GM12878 (cell line): ENCODE measurements at regions not wholly inside any gene's neighbourhood (a gene's known extent, or its start where the extent isn't known, plus 50 kb on each side); places are given as distances from the start of the nearest gene placed in this dataset.

Experiments used
- ATAC-seq: fragments of 200-7000 bp; cut with Tn5 transposase; 3 replicates; pipeline ENCODE4 v1.9.1; 2020; ENCODE audit warnings: mild to moderate bottlenecking, moderate library complexity
- BruUV-seq: library from RNA; stranded (reverse); fragments of 400-500 nt; replicated peaks from 2 replicates; lab custom pipeline; 2021; lab: Mats Ljungman, UMichigan
- CTCF ChIA-PET: fragments of 300-600 bp; sonication (Branson Sonifier 250); formaldehyde crosslinking; extraction: SDS; loops from one replicate; lab custom pipeline; 2021; ENCODE audit warnings: inconsistent platforms; lab: Yijun Ruan, JAX
- POLR2A ChIA-PET: fragments of 350-600 bp; formaldehyde crosslinking; extraction: SDS; loops from one replicate; lab custom pipeline; 2021; ENCODE audit warnings: inconsistent platforms; lab: Charles Lee
- RAD21 ChIA-PET: fragments of 300-600 bp; sonication (Branson Sonifier 250); formaldehyde crosslinking; loops from one replicate; lab custom pipeline; 2023; ENCODE audit warnings: antibody characterized with exemption; ENCODE audit not compliant: unreplicated experiment; lab: Charles Lee
- SMC1A ChIA-PET: fragments of 300-600 bp; sonication (Branson Sonifier 250); formaldehyde crosslinking; loops from one replicate; lab custom pipeline; 2023; ENCODE audit not compliant: unreplicated experiment, uncharacterized antibody; lab: Charles Lee
- DNase-seq: peaks from one replicate; pipeline ENCODE4 v3.0.0-alpha.2; 2011; ENCODE audit warnings: low read depth, low spot score
- FAIRE-seq: peaks from 3 replicates; lab custom pipeline; 2011; peaks lifted over from hg19 to GRCh38; lab: Jason Lieb, UNC
- H2AFZ ChIP-seq: 2 replicates; pipeline ENCODE4 v1.6.0; 2011; ENCODE audit warnings: low read depth, low read length, control low read depth; ENCODE audit not compliant: control insufficient read depth
- H3K27ac ChIP-seq: 2 replicates; pipeline ENCODE4 v1.5.1; 2011; ENCODE audit warnings: control low read depth; ENCODE audit not compliant: control insufficient read depth, insufficient read depth
- H3K27me3 ChIP-seq, 2 experiments: replicated peaks in 1 of 2; 2 replicates each; pipeline versions ENCODE4 v1.6.0 to v1.6.1; 2011; ENCODE audit warnings: low read length in 1 of 2; ENCODE audit not compliant: control insufficient read depth in 2 of 2, insufficient read depth in 2 of 2
- H3K36me3 ChIP-seq, 2 experiments: 2 replicates each; pipeline ENCODE4 v1.5.1; 2011; ENCODE audit warnings: low read length in 1 of 2; ENCODE audit not compliant: control insufficient read depth in 2 of 2, insufficient read depth in 2 of 2
- H3K4me1 ChIP-seq: 2 replicates; pipeline ENCODE4 v1.6.1; 2011; ENCODE audit warnings: mild to moderate bottlenecking, low read length, moderate library complexity, mixed read lengths; ENCODE audit not compliant: control insufficient read depth, insufficient read depth
- H3K4me2 ChIP-seq: 2 replicates; pipeline ENCODE4 v1.6.0; 2011; ENCODE audit warnings: control low read depth; ENCODE audit not compliant: control insufficient read depth, insufficient read depth
- H3K4me3 ChIP-seq: fragments of 200-600 bp; sonication (generic); 2 replicates; pipeline ENCODE4 v1.5.1; 2016
- H3K79me2 ChIP-seq: 2 replicates; pipeline ENCODE4 v1.6.0; 2011; ENCODE audit warnings: low read length; ENCODE audit not compliant: control insufficient read depth, insufficient read depth
- H3K9ac ChIP-seq: 2 replicates; pipeline ENCODE4 v1.8.0; 2011; ENCODE audit warnings: low read length, control low read depth, mixed read lengths; ENCODE audit not compliant: control insufficient read depth, insufficient read depth
- H3K9me3 ChIP-seq: replicated peaks from 3 replicates; pipeline ENCODE4 v1.5.1; 2011; ENCODE audit warnings: mild to moderate bottlenecking, low read length; ENCODE audit not compliant: control insufficient read depth, insufficient read depth
- H4K20me1 ChIP-seq: 2 replicates; pipeline ENCODE4 v1.6.0; 2011; ENCODE audit not compliant: control insufficient read depth, insufficient read depth
- ETV6 ChIP-seq, 2 experiments: fragments of 450-650 bp in 1 of 2; IDR thresholded peaks in 1 of 2; conservative IDR thresholded peaks in 1 of 2; 2 replicates each; pipeline ENCODE4 v1.6.1; 2014; ENCODE audit warnings: antibody characterized with exemption in 1 of 2, borderline replicate concordance in 1 of 2, low read depth in 1 of 2, mild to moderate bottlenecking in 1 of 2, moderate library complexity in 1 of 2
- IKZF1 ChIP-seq: fragments of 450-650 bp; conservative IDR thresholded peaks from 2 replicates; pipeline ENCODE4 v1.6.1; 2017; ENCODE audit warnings: antibody characterized with exemption, mild to moderate bottlenecking
- IRF5 ChIP-seq: fragments of 450-650 bp; IDR thresholded peaks from 2 replicates; pipeline ENCODE4 v1.6.1; 2017; ENCODE audit warnings: borderline replicate concordance
- NR2C2 ChIP-seq: IDR thresholded peaks from 2 replicates; pipeline ENCODE4 v1.6.1; 2011; ENCODE audit warnings: borderline replicate concordance, low read depth; ENCODE audit not compliant: control insufficient read depth, insufficient read length
- NR2F1 ChIP-seq: fragments of 450-650 bp; conservative IDR thresholded peaks from 2 replicates; pipeline ENCODE4 v1.6.1; 2017; ENCODE audit warnings: mild to moderate bottlenecking
- POLR2A ChIP-seq: IDR thresholded peaks from 2 replicates; pipeline ENCODE4 v1.6.1; 2011; ENCODE audit warnings: low read depth, mild to moderate bottlenecking, low read length
- RELA ChIP-seq: fragments of 450-650 bp; IDR thresholded peaks from 2 replicates; pipeline ENCODE4 v1.8.0; 2014; ENCODE audit warnings: borderline replicate concordance; ENCODE audit not compliant: partially characterized antibody
- REST ChIP-seq: IDR thresholded peaks from 2 replicates; pipeline ENCODE4 v1.6.1; 2012; ENCODE audit warnings: mild to moderate bottlenecking, low read depth, low read length
- SP1 ChIP-seq: IDR thresholded peaks from one replicate; pipeline ENCODE4 v1.6.1; 2011; ENCODE audit warnings: low read depth, low read length
- SREBF1 ChIP-seq: IDR thresholded peaks from 2 replicates; pipeline ENCODE4 v1.6.1; 2012; ENCODE audit warnings: mild to moderate bottlenecking, low read length
- SUZ12 ChIP-seq: fragments of 200-600 bp; sonication (generic); IDR thresholded peaks from one replicate; pipeline ENCODE4 v1.6.1; 2018; ENCODE audit warnings: antibody characterized with exemption, mild to moderate bottlenecking; ENCODE audit not compliant: unreplicated experiment
- TCF3 ChIP-seq: IDR thresholded peaks from 2 replicates; pipeline ENCODE4 v1.6.1; 2012; ENCODE audit warnings: low read depth, mild to moderate bottlenecking, low read length, borderline replicate concordance; ENCODE audit not compliant: insufficient read depth
- ZBTB11 ChIP-seq: fragments of 450-650 bp; formaldehyde crosslinking; IDR thresholded peaks from 2 replicates; pipeline ENCODE4 v1.5.0; 2022; ENCODE audit warnings: mild to moderate bottlenecking, missing genetic modification characterization
- WGBS: methylation state at CpG from one replicate; pipeline ENCODE4 v1.1.6; 2016; ENCODE audit warnings: low lambda C conversion rate; ENCODE audit not compliant: insufficient replicate concordance, insufficient coverage; ENCODE audit errors: missing lambda C conversion rate; 5-methylcytosine and 5-hydroxymethylcytosine counted together
- in situ Hi-C: fragments of 300-500 bp; cut with MboI; formaldehyde crosslinking; loops from 9 replicates; pipeline ENCODE4 v1.14.3; 2018; ENCODE audit warnings: mixed read lengths
- intact Hi-C: fragments of 100-400 bp; cut with micrococcal nuclease; formaldehyde crosslinking; loops from one replicate; pipeline ENCODE4 v1.14.2; 2022; ENCODE audit not compliant: unreplicated experiment

- Histone ChIP-seq H3K27ac (no peak overlapping the region), H4K20me1 (no peaks in the 10 kb centered on the region), H3K79me2 (no peaks in the 10 kb centered on the region), H2AFZ (peak overlapping the region; percentile 76), H3K9me3 (no peaks in the 10 kb centered on the region), H3K4me2 (peak overlapping the region; percentile 82), H3K9ac (no peak overlapping the region), H3K36me3 (no peaks in the 10 kb centered on the region), H3K27me3 (no peaks in the 10 kb centered on the region), H3K4me1 (peaks cover 26% of the 10 kb centered on the region), H3K4me3 (peak overlapping the region; percentile 46; the same call in 1 of the 2 replicates)
- intact Hi-C loops (loop anchor here (2.0 kb wide), 1 partner anchor 317 kb away; no protein-coding TSS in a partner anchor), in situ Hi-C loops (no loop called here)
- no TSS peak for BruUV-seq
- POLR2A ChIA-PET = interaction anchor here (1.0 to 1.6 kb wide), 5 partner anchors 37 to 319 kb away, joined by 3 to 4 read pairs (median 3); no protein-coding TSS in a partner anchor
- FAIRE-seq = peak; percentile 13
- RAD21 ChIA-PET = interaction anchor here (1.0 to 3.0 kb wide), 7 partner anchors 38 to 377 kb away, joined by 3 to 19 read pairs (median 3); partner anchors contain the start of gene DOLPP1
- SMC1A ChIA-PET = interaction anchor here (0.7 to 3.0 kb wide), 8 partner anchors 16 to 319 kb away, joined by 3 to 9 read pairs (median 4); no protein-coding TSS in a partner anchor
- ATAC-seq = peak; percentile 73
- CTCF ChIA-PET = interaction anchor here (0.7 to 3.0 kb wide), 7 partner anchors 18 to 326 kb away, joined by 3 to 16 read pairs (median 4); no protein-coding TSS in a partner anchor
- 0% methylated on average over 14 of the region's 14 CpGs for WGBS
- peak; percentile 24 for DNase-seq
- no peak for TF ChIP-seq POLR2A
- TF ChIP-seq SP1 = peak; percentile 38
- TF ChIP-seq TCF3 = 0 out of 2 replicates have a peak, but pooled peaks have one; percentile 14
- TF ChIP-seq ETV6 (conservative IDR thresholded peaks at IDR 0.05 in 1 of 2, IDR thresholded peaks at IDR 0.05 in 1 of 2; ENCODE audit: borderline replicate concordance in 1 of 2, low read depth in 1 of 2) = no peak
- TF ChIP-seq RELA = no peak
- no peak for TF ChIP-seq NR2C2
- TF ChIP-seq NR2F1 = peak; percentile 55
- TF ChIP-seq SUZ12 = no peak
- no peak for TF ChIP-seq REST
- TF ChIP-seq IRF5 = peak; percentile 21; the same call in 1 of the 2 replicates
- TF ChIP-seq ZBTB11 (CRISPR knock-in tag) = no peak
- no peak for TF ChIP-seq SREBF1
- peak; percentile 60 for TF ChIP-seq IKZF1
Observed at GRCh38 chr9:129458155-129458661, 162.7 kb downstream of the C9orf50 start.
